ENCODE measurements at regions not wholly inside any gene's neighbourhood (a gene's known extent, or its start where the extent isn't known, plus 50 kb on each side); places are given as distances from the start of the nearest gene placed in this dataset.
"Not testable (repeated sequence)": the region's sequence is repeated elsewhere in the genome, so short reads cannot be mapped to it uniquely, and the experiment has no call there.

- DNase-seq (ENCODE audit: insufficient read length, low spot score) = no peak
- FAIRE-seq = no peak
Observed at GRCh38 chr3:11713171-11713570, 69.5 kb upstream of the VGLL4 start.

- no peak for DNase-seq (ENCODE audit: insufficient read length, low spot score)
- no peak for FAIRE-seq
Observed at GRCh38 chr3:11712646-11713045, 68.9 kb upstream of the VGLL4 start.

GRCh38 chr3:11711876-11712275 lies 68.2 kb upstream of the VGLL4 start:
- no peak for FAIRE-seq
- DNase-seq (ENCODE audit: insufficient read length, low spot score) = no peak

GRCh38 chr3:11709782-11710181 lies 66.1 kb upstream of the VGLL4 start:
- DNase-seq (ENCODE audit: insufficient read length, low spot score) (no peak), FAIRE-seq (no peak)

- FAIRE-seq; DNase-seq (ENCODE audit: insufficient read length, low spot score): not testable (repeated sequence)
Observed at GRCh38 chr3:11707084-11707483, 63.4 kb upstream of the VGLL4 start.

- FAIRE-seq = no peak
Observed at GRCh38 chr3:11706604-11707003, 62.9 kb upstream of the VGLL4 start.

GRCh38 chr3:11705049-11705448 lies 61.3 kb upstream of the VGLL4 start:
- FAIRE-seq = no peak
- no peak for DNase-seq (ENCODE audit: insufficient read length, low spot score)

More at GRCh38 chr3:11706604-11707003, 62.9 kb upstream of the VGLL4 start:
- no peak for DNase-seq (ENCODE audit: insufficient read length, low spot score)

- DNase-seq (ENCODE audit: insufficient read length, low spot score) (no peak), FAIRE-seq (no peak)
Observed at GRCh38 chr3:11703146-11703545, 59.4 kb upstream of the VGLL4 start.

GRCh38 chr3:11699083-11699427 lies 55.3 kb upstream of the VGLL4 start:
- FAIRE-seq = no peak
- no peak for DNase-seq (ENCODE audit: insufficient read length, low spot score)

- FAIRE-seq (no peak), DNase-seq (ENCODE audit: insufficient read length, low spot score) (no peak)
Observed at GRCh38 chr3:11698326-11699082, 54.8 kb upstream of the VGLL4 start.

- FAIRE-seq (no peak), DNase-seq (ENCODE audit: insufficient read length, low spot score) (no peak)
Observed at GRCh38 chr3:11697701-11698100, 54.0 kb upstream of the VGLL4 start.

- DNase-seq (ENCODE audit: insufficient read length, low spot score) (no peak), FAIRE-seq (no peak)
Observed at GRCh38 chr3:11696054-11696453, 52.3 kb upstream of the VGLL4 start.
